ENCODE measurements at regions not wholly inside any gene's neighbourhood (a gene's known extent, or its start where the extent isn't known, plus 50 kb on each side); places are given as distances from the start of the nearest gene placed in this dataset.

GRCh38 chr2:156697906-156698305 lies 261.7 kb downstream of the GPD2 start:
- no peak for DNase-seq

- no peak for DNase-seq
Measured at GRCh38 chr2:156700681-156701080, 264.5 kb downstream of the GPD2 start.

- no peak for DNase-seq
Measured at GRCh38 chr2:156702541-156702940, 266.4 kb downstream of the GPD2 start.

- no peak for DNase-seq
Measured at GRCh38 chr2:156703642-156704041, 267.5 kb downstream of the GPD2 start.

- DNase-seq, result no peak
Measured at GRCh38 chr2:156704132-156704531, 268.0 kb downstream of the GPD2 start.

- no peak for DNase-seq
Measured at GRCh38 chr2:156704617-156705016, 268.4 kb downstream of the GPD2 start.

- DNase-seq, result no peak
Measured at GRCh38 chr2:156706576-156706975, 270.4 kb downstream of the GPD2 start.

GRCh38 chr2:156708051-156708450 lies 271.9 kb downstream of the GPD2 start:
- DNase-seq, result no peak

GRCh38 chr2:156709091-156709490 lies 272.9 kb downstream of the GPD2 start:
- no peak for DNase-seq

GRCh38 chr2:156719036-156719435 lies 282.9 kb downstream of the GPD2 start:
- no peak for DNase-seq

GRCh38 chr2:156727867-156728266 lies 291.7 kb downstream of the GPD2 start:
- no peak for DNase-seq

GRCh38 chr2:156728328-156728727 lies 292.1 kb downstream of the GPD2 start:
- no peak for DNase-seq

GRCh38 chr2:156731506-156731905 lies 295.3 kb downstream of the GPD2 start:
- DNase-seq, result no peak

GRCh38 chr2:156736950-156737349 lies 300.8 kb downstream of the GPD2 start:
- DNase-seq, result no peak

- no peak for DNase-seq
Measured at GRCh38 chr2:156739301-156739700, 303.1 kb downstream of the GPD2 start.

- DNase-seq, result no peak
Measured at GRCh38 chr2:156745619-156746018, 309.4 kb downstream of the GPD2 start.

- peak in 1 of 14 donors; percentile 5 for DNase-seq
Measured at GRCh38 chr2:156748221-156748620, 312.0 kb downstream of the GPD2 start.

- no peak for DNase-seq
Measured at GRCh38 chr2:156752042-156752441, 315.9 kb downstream of the GPD2 start.

- DNase-seq, result no peak
Measured at GRCh38 chr2:156753766-156754165, 317.6 kb downstream of the GPD2 start.

- DNase-seq, result no peak
Measured at GRCh38 chr2:156756516-156756915, 320.3 kb downstream of the GPD2 start.

GRCh38 chr2:156763174-156763573 lies 327.0 kb downstream of the GPD2 start:
- DNase-seq, result no peak

- no peak for DNase-seq
Measured at GRCh38 chr2:156765043-156765442, 328.9 kb downstream of the GPD2 start.

GRCh38 chr2:156765450-156765849 lies 329.3 kb downstream of the GPD2 start:
- no peak for DNase-seq

GRCh38 chr2:156769802-156770201 lies 333.6 kb downstream of the GPD2 start:
- no peak for DNase-seq

GRCh38 chr2:156778916-156779315 lies 342.7 kb downstream of the GPD2 start:
- no peak for DNase-seq

Measured in C1 segment of cervical spinal cord (tissue), 14 donors.